H1 (cell line): ENCODE measurements at regions not wholly inside any gene's neighbourhood (a gene's known extent, or its start where the extent isn't known, plus 50 kb on each side); places are given as distances from the start of the nearest gene placed in this dataset.

Source experiments
- GTF2F1 ChIP-seq: IDR thresholded peaks from 2 replicates; pipeline ENCODE4 v1.6.1; 2012; ENCODE audit warnings: low read depth, low read length, improper control_type of control experiment, borderline replicate concordance
- HDAC2 ChIP-seq, 2 experiments: fragments of 300-600 bp in 1 of 2; sonication (generic) in 1 of 2; IDR thresholded peaks; 2 replicates each; pipeline ENCODE4 v1.6.1; 2011 to 2012; ENCODE audit warnings: low read depth in 2 of 2, low read length in 2 of 2, mild to moderate bottlenecking in 2 of 2, moderate library complexity in 2 of 2, borderline replicate concordance in 1 of 2, inconsistent platforms in 1 of 2
- JUND ChIP-seq: IDR thresholded peaks from 2 replicates; pipeline ENCODE4 v1.6.1; 2011; ENCODE audit warnings: mild to moderate bottlenecking, improper control_type of control experiment, low read length
- KDM5A ChIP-seq: fragments of 200-600 bp; IDR thresholded peaks from 2 replicates; pipeline ENCODE4 v1.7.1; 2012; ENCODE audit warnings: mild to moderate bottlenecking, low read length, inconsistent platforms, mixed read lengths
- TEAD4 ChIP-seq: IDR thresholded peaks from 2 replicates; pipeline ENCODE4 v1.6.1; 2012; ENCODE audit warnings: low read depth, low read length, inconsistent platforms, mixed read lengths

GRCh38 chr10:59090817-59091622, 85.4 kb upstream of the PHYHIPL start (continued):
- TF ChIP-seq JUND: no peak
- no peak for TF ChIP-seq TEAD4
- no peak for TF ChIP-seq GTF2F1
- no peak for TF ChIP-seq HDAC2 (IDR thresholded peaks at IDR 0.05; ENCODE audit: borderline replicate concordance in 1 of 2, low read depth in 2 of 2, low read length in 2 of 2)
- TF ChIP-seq KDM5A: no peak
